IgD-negative memory B cell (primary cell): ENCODE measurements at regions not wholly inside any gene's neighbourhood (a gene's known extent, or its start where the extent isn't known, plus 50 kb on each side); places are given as distances from the start of the nearest gene placed in this dataset.
A peak's percentile ranks its signal among the peaks of the same experiment; 100 is the strongest.

Experiments used
- H3K27ac Mint-ChIP-seq, 3 donors: one replicate each; pipeline ENCODE4 v1.8.0; 2020 to 2022; ENCODE audit warnings: mild to moderate bottlenecking in 3 of 3, mixed read lengths in 3 of 3, moderate library complexity in 1 of 3
- H3K27me3 Mint-ChIP-seq: one replicate; pipeline ENCODE4 v1.8.0; 2021; ENCODE audit warnings: mixed read lengths
- H3K36me3 Mint-ChIP-seq: one replicate; pipeline ENCODE4 v1.8.0; 2020; ENCODE audit warnings: mild to moderate bottlenecking, mixed read lengths
- H3K4me1 Mint-ChIP-seq, 3 donors: one replicate each; pipeline ENCODE4 v1.8.0; 2020 to 2022; ENCODE audit warnings: mixed read lengths in 3 of 3, mild to moderate bottlenecking in 1 of 3
- H3K4me3 Mint-ChIP-seq, 4 donors: one replicate each; pipeline ENCODE4 v1.8.0; 2020 to 2022; ENCODE audit warnings: mild to moderate bottlenecking in 4 of 4, mixed read lengths in 4 of 4, moderate library complexity in 3 of 4
- H3K9me3 Mint-ChIP-seq, 3 donors: one replicate each; pipeline ENCODE4 v1.8.0; 2020 to 2021; ENCODE audit warnings: mixed read lengths in 3 of 3, mild to moderate bottlenecking in 1 of 3

DNA sequence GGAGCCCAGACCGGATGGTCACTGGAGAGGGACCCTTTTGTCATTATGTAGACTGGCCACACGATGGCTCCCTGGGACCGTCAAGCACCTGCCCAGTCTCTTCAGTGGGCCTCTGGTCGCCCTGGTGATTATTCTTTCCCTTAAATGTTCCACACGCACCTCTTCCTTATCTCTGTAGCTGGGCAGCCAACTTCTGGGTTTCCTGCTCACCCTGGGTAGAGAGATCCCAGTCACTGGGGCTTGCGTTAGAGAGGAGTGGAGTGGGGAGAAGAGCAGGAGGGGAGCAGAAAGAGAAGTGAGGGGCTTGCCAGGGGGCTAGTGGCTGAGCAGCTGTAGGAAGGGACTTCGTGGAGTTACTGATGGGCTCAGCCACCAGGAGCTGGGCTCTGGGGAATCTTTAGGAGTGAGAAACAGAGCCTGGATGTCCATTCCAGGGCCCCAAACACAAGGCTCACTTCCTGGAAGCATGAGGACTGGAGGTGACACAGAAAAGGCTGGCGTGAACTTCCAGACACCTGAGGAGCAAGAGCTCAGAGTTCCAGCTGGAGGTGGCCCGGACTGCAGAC is 150.1 kb downstream of the DHX35 start:
- Mint-ChIP-seq H3K27ac (no peak overlapping the region), H3K4me3 (no peak overlapping the region), H3K4me1 (peaks cover 0 to 1% (median 0%) of the 10 kb centered on the region in 3 donors), H3K27me3 (peaks cover 19% of the 10 kb centered on the region), H3K36me3 (no peaks in the 10 kb centered on the region), H3K9me3 (no peaks in the 10 kb centered on the region)

- Mint-ChIP-seq H3K27ac (no peak overlapping the region), H3K27me3 (peaks cover 18% of the 10 kb centered on the region), H3K36me3 (no peaks in the 10 kb centered on the region), H3K9me3 (peaks cover 0 to 1% (median 0%) of the 10 kb centered on the region in 3 donors), H3K4me3 (no peak overlapping the region), H3K4me1 (peaks cover 0 to 1% (median 0%) of the 10 kb centered on the region in 3 donors)
Measured at GRCh38 chr20:39111359-39112177, 149.4 kb downstream of the DHX35 start.

GRCh38 chr20:39110819-39111136 is 148.6 kb downstream of the DHX35 start:
- Mint-ChIP-seq H3K27me3 (peaks cover 20% of the 10 kb centered on the region), H3K36me3 (no peaks in the 10 kb centered on the region), H3K9me3 (peaks cover 0 to 3% (median 0%) of the 10 kb centered on the region in 3 donors), H3K27ac (no peak overlapping the region), H3K4me1 (peaks cover 0 to 1% (median 0%) of the 10 kb centered on the region in 3 donors), H3K4me3 (no peak overlapping the region)

- no peak overlapping the region for H3K27ac Mint-ChIP-seq
- H3K4me1 Mint-ChIP-seq = peaks cover 0 to 1% (median 0%) of the 10 kb centered on the region in 3 donors
- peaks cover 20% of the 10 kb centered on the region for H3K27me3 Mint-ChIP-seq
- H3K36me3 Mint-ChIP-seq = no peaks in the 10 kb centered on the region
- no peak overlapping the region for H3K4me3 Mint-ChIP-seq
- H3K9me3 Mint-ChIP-seq = peaks cover 0 to 3% (median 0%) of the 10 kb centered on the region in 3 donors
Measured at GRCh38 chr20:39109933-39110818, 148.0 kb downstream of the DHX35 start.

GRCh38 chr20:39108746-39109145 is 146.6 kb downstream of the DHX35 start:
- Mint-ChIP-seq H3K27ac (no peak overlapping the region), H3K4me3 (no peak overlapping the region), H3K9me3 (peaks cover 0 to 7% (median 6%) of the 10 kb centered on the region in 3 donors), H3K27me3 (peaks cover 20% of the 10 kb centered on the region), H3K36me3 (no peaks in the 10 kb centered on the region), H3K4me1 (peaks cover 0 to 1% (median 0%) of the 10 kb centered on the region in 3 donors)

DNA sequence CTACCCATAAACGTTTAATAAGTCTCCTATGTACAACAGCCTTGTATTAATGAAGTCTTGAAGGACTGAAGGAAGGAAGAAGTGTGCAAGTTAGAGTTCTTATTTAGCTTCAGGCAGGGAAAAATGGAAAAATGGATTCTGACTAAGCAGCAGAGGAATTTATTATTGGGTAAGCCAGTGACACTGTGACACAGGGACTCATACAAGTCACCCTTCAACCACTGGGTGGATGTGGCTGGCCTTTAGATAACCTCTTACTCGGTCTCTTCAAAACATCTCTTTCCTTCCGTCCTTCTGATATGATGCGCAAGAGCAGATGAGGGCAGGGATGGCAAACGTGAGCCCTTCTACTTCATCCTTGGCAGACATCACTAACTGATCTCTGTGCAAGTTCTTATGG is 145.6 kb downstream of the DHX35 start:
- Mint-ChIP-seq H3K9me3 (peaks cover 4 to 14% (median 13%) of the 10 kb centered on the region in 3 donors), H3K4me3 (no peak overlapping the region), H3K4me1 (peaks cover 0 to 1% (median 0%) of the 10 kb centered on the region in 3 donors), H3K36me3 (no peaks in the 10 kb centered on the region), H3K27ac (no peak overlapping the region), H3K27me3 (peaks cover 20% of the 10 kb centered on the region)

- H3K4me1 Mint-ChIP-seq = peaks cover 0 to 1% (median 0%) of the 10 kb centered on the region in 3 donors
- H3K27ac Mint-ChIP-seq = no peak overlapping the region
Measured at GRCh38 chr20:39106791-39107190, 144.6 kb downstream of the DHX35 start.

DNA sequence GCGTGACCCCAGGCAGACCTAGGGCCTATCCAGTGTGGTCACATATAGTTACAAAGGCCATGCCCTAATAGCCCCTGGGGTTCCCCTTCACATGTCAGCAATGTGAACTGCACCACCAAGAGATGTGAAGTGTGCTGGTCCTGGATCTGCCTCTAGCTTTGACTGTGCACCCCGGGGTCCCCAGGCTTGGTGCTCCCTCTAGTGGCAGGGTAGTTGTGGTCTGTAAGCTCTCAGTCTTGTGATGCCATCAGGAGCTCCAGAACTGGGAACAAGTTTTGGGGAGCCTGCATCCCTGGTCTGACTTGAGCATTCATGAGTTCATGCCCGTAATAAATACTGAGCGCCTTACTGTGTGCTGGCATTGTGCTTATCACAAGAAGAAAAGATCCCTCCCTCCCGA is 143.4 kb downstream of the DHX35 start:
- Mint-ChIP-seq H3K36me3 (no peaks in the 10 kb centered on the region), H3K9me3 (peaks cover 4 to 14% (median 13%) of the 10 kb centered on the region in 3 donors), H3K27me3 (peaks cover 15% of the 10 kb centered on the region), H3K27ac (no peak overlapping the region), H3K4me1 (no peaks in the 10 kb centered on the region), H3K4me3 (no peak overlapping the region)

More at GRCh38 chr20:39106791-39107190, 144.6 kb downstream of the DHX35 start:
- no peaks in the 10 kb centered on the region for H3K36me3 Mint-ChIP-seq
- H3K4me3 Mint-ChIP-seq = no peak overlapping the region
- H3K27me3 Mint-ChIP-seq = peaks cover 17% of the 10 kb centered on the region
- peaks cover 4 to 14% (median 13%) of the 10 kb centered on the region in 3 donors for H3K9me3 Mint-ChIP-seq

DNA sequence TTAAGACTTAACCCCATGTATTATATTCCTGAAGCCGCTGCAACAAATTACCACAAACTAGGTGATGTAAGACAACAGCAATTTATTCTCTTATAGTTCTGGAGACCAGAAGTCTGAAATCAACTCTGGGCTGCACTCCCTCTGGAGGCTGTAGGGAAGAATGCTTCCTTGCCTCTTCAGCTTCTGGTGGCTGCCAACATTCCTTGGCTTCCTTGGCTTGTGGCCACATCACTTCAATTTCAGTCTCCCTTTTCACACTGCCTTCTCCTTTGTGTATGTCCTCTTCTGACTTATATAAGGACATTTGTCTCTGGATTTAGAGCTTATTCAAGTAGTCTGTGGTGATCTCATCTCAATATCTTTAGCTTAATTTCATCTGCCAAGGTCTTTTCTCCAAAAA is 141.6 kb downstream of the DHX35 start:
- peaks cover 19% of the 10 kb centered on the region for H3K27me3 Mint-ChIP-seq
- H3K27ac Mint-ChIP-seq = no peak overlapping the region
- no peaks in the 10 kb centered on the region for H3K4me1 Mint-ChIP-seq
- no peak overlapping the region for H3K4me3 Mint-ChIP-seq
- H3K36me3 Mint-ChIP-seq = no peaks in the 10 kb centered on the region
- peaks cover 4 to 14% (median 13%) of the 10 kb centered on the region in 3 donors for H3K9me3 Mint-ChIP-seq

- H3K4me3 Mint-ChIP-seq = no peak overlapping the region
- H3K4me1 Mint-ChIP-seq = no peaks in the 10 kb centered on the region
- no peaks in the 10 kb centered on the region for H3K36me3 Mint-ChIP-seq
- H3K9me3 Mint-ChIP-seq = peaks cover 4 to 14% (median 13%) of the 10 kb centered on the region in 3 donors
- no peak overlapping the region for H3K27ac Mint-ChIP-seq
- H3K27me3 Mint-ChIP-seq = peaks cover 19% of the 10 kb centered on the region
Measured at GRCh38 chr20:39103305-39103704, 141.2 kb downstream of the DHX35 start.

GRCh38 chr20:39101895-39102294 is 139.8 kb downstream of the DHX35 start:
- Mint-ChIP-seq H3K36me3 (no peaks in the 10 kb centered on the region), H3K27me3 (peaks cover 18% of the 10 kb centered on the region), H3K9me3 (peaks cover 4 to 14% (median 13%) of the 10 kb centered on the region in 3 donors)

DNA sequence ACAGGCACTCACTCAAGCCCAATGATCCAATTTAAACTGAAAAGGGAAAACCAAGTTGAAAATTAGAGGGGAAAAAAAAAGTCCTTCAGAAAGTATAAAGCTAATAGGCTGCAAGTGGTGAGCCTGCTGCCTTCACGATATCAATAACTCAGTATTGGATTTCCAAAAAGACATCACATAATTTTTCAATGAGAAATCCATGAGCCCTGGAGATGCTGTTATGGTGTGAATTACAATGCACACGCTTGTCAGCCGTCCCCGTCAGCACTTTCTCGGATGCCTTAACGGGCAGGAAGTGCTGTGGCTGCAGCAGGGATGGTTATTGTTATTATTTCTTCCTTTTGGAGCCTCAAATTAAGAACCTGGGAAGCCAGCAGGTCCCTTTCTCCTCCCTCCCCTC is 138.5 kb downstream of the DHX35 start:
- Mint-ChIP-seq H3K9me3 (peaks cover 4 to 13% (median 10%) of the 10 kb centered on the region in 3 donors), H3K27me3 (peaks cover 15% of the 10 kb centered on the region), H3K27ac (peak overlapping the region in 1 of 3 donors; percentile 41), H3K36me3 (no peaks in the 10 kb centered on the region), H3K4me3 (no peak overlapping the region), H3K4me1 (no peaks in the 10 kb centered on the region)

More at GRCh38 chr20:39101895-39102294, 139.8 kb downstream of the DHX35 start:
- H3K27ac Mint-ChIP-seq = peak overlapping the region in 1 of 3 donors; percentile 24
- H3K4me1 Mint-ChIP-seq = no peaks in the 10 kb centered on the region
- H3K4me3 Mint-ChIP-seq = no peak overlapping the region

DNA sequence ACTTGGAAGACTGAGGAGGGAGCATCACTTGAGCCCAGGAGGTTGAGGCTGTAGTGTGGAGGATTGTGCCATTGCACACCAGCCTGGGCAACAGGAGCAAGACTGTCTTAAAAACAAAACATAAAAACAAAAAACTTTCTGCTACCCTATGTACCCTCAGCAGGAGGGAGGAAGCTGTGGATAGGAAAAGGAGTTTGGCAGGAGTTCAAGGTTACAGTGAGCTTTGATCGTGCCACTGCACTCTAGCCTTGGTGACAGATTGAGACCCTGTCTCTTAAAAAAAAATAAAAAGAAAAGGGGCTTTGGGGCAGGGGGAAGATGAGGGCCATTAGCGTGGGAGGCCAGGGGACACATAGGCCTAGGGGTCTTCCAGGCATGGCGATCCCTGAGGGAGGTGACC is 135.7 kb downstream of the DHX35 start:
- Mint-ChIP-seq H3K36me3 (no peaks in the 10 kb centered on the region), H3K9me3 (no peaks in the 10 kb centered on the region)

GRCh38 chr20:39095870-39096269 is 133.7 kb downstream of the DHX35 start:
- no peak overlapping the region for H3K27ac Mint-ChIP-seq
- H3K27me3 Mint-ChIP-seq = peaks cover 16% of the 10 kb centered on the region
- H3K36me3 Mint-ChIP-seq = no peaks in the 10 kb centered on the region
- no peaks in the 10 kb centered on the region for H3K4me1 Mint-ChIP-seq
- H3K9me3 Mint-ChIP-seq = no peaks in the 10 kb centered on the region
- no peak overlapping the region for H3K4me3 Mint-ChIP-seq

More for the DNA sequence above, 135.7 kb downstream of the DHX35 start:
- no peaks in the 10 kb centered on the region for H3K4me1 Mint-ChIP-seq
- no peak overlapping the region for H3K4me3 Mint-ChIP-seq
- no peak overlapping the region for H3K27ac Mint-ChIP-seq
- peaks cover 17% of the 10 kb centered on the region for H3K27me3 Mint-ChIP-seq

DNA sequence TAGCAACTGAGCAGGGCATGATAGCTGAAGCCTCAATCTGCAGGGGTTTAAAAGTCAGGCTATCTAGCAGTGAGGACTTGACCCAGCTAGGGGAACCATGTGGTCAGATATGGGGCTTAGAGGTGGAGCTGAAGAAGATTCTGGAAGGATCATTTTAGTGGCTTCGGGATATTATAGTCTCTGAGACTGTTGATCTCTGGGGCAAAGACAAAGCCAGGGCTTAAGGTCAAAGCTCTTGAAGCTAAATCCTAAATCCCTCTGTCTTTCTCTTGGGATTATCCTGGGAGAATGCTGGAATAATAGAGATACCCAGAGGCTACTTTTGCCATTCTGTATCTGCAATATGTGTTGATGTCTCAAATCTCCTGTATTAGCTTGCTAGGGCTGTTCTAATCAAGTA is 132.2 kb downstream of the DHX35 start:
- no peak overlapping the region for H3K4me3 Mint-ChIP-seq
- no peaks in the 10 kb centered on the region for H3K9me3 Mint-ChIP-seq
- H3K27me3 Mint-ChIP-seq = peaks cover 13% of the 10 kb centered on the region
- no peak overlapping the region for H3K27ac Mint-ChIP-seq
- peaks cover 0 to under 1% (median 0%) of the 10 kb centered on the region in 3 donors for H3K4me1 Mint-ChIP-seq
- no peaks in the 10 kb centered on the region for H3K36me3 Mint-ChIP-seq
